ENCODE measurements at regions not wholly inside any gene's neighbourhood (a gene's known extent, or its start where the extent isn't known, plus 50 kb on each side); places are given as distances from the start of the nearest gene placed in this dataset.
"Not testable (repeated sequence)": the region's sequence is repeated elsewhere in the genome, so short reads cannot be mapped to it uniquely, and the experiment has no call there.

DNA sequence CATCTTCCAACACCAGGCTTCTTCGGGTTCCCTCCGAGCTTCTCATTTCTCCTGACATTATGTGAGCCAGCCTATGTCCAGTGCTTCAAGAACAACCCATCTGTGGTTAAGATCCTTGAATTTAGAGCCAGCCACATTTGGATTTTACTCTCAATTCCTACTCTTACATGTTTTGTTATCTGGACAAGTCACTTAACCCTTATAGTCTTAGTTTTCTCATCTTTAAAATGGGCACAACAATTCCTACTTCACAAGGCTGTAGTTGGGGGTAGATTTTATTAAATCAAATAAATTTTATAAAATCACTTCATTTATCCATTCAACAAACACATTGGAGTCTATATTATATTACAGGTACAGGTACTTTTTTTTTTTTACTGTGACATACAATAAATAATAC is 105.5 kb upstream of the SLC38A2 start:
- intact Hi-C loops (cut with micrococcal nuclease), result no loop called here
- ChIA-PET CTCF (no interaction called here), POLR2A (ENCODE audit: unreplicated experiment) (no interaction called here)
- no peak for ATAC-seq
- H3K9me3 ChIP-seq (ENCODE audit: low read length), result no peaks in the 10 kb centered on the region
- H2AFZ ChIP-seq (ENCODE audit: low read length), result no peak overlapping the region
- no TSS peak for BruUV-seq (replicated peaks)
- H3K27ac ChIP-seq (ENCODE audit: low read length), result no peak overlapping the region
- no peaks in the 10 kb centered on the region for H3K9me2 ChIP-seq (replicated peaks; ENCODE audit: low read length)
- H3K36me3 ChIP-seq (ENCODE audit: low read depth, low read length), result no peaks in the 10 kb centered on the region
- H3K4me3 ChIP-seq (ENCODE audit: low read length), result no peak overlapping the region
- no peak for TF ChIP-seq CTCF (conservative IDR thresholded peaks at IDR 0.05; ENCODE audit: low read depth, low read length)
- TF ChIP-seq EZH2 (IDR thresholded peaks at IDR 0.05; ENCODE audit: low read length, unreplicated experiment), result no peak
- no peak for TF ChIP-seq EZH2phosphoT487 (IDR thresholded peaks at IDR 0.05; ENCODE audit: borderline replicate concordance, low read length)
- H3K9ac ChIP-seq (ENCODE audit: low read length), result no peak overlapping the region
- peaks cover 9% of the 10 kb centered on the region for H3F3A ChIP-seq (ENCODE audit: low read length, unreplicated experiment)
- H3K27me3 ChIP-seq (ENCODE audit: low read length), result no peaks in the 10 kb centered on the region
- DNase-seq, result no peak
- no peak overlapping the region for H3K4me2 ChIP-seq (ENCODE audit: low read length)
- peaks cover 28% of the 10 kb centered on the region for H3K4me1 ChIP-seq (ENCODE audit: insufficient read depth, low read length)
- H4K20me1 ChIP-seq (ENCODE audit: low read length), result no peaks in the 10 kb centered on the region
- H3K79me2 ChIP-seq (ENCODE audit: low read length), result no peaks in the 10 kb centered on the region

DNA sequence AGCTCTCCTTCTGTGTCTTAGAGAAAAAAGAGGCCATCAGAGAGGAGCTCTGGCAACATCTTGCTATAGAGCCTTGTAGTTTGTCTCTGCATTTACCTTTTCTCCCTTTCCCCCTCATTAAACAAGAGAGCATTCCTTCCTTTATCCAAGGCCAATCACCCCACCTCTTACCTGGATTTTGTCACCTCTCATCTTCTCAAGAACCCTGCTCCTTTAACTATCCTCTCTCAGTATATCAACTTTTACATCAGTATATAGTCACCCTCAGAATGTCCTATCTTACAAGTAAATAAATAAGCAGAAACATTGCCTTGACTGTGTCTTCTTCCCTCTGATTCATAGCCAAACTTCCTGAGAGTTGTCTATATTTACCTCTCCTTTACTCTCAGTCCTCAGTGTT is 105.0 kb upstream of the SLC38A2 start:
- Histone ChIP-seq H3K4me1 (ENCODE audit: insufficient read depth, low read length) (peaks cover 34% of the 10 kb centered on the region), H3K9me3 (ENCODE audit: low read length) (no peaks in the 10 kb centered on the region), H3F3A (ENCODE audit: low read length, unreplicated experiment) (peaks cover 12% of the 10 kb centered on the region), H4K20me1 (ENCODE audit: low read length) (no peaks in the 10 kb centered on the region), H3K4me2 (ENCODE audit: low read length) (no peak overlapping the region), H2AFZ (ENCODE audit: low read length) (no peak overlapping the region), H3K9me2 (replicated peaks; ENCODE audit: low read length) (no peaks in the 10 kb centered on the region), H3K4me3 (ENCODE audit: low read length) (no peak overlapping the region), H3K27me3 (ENCODE audit: low read length) (no peaks in the 10 kb centered on the region), H3K27ac (ENCODE audit: low read length) (no peak overlapping the region), H3K9ac (ENCODE audit: low read length) (no peak overlapping the region), H3K79me2 (ENCODE audit: low read length) (no peaks in the 10 kb centered on the region), H3K36me3 (ENCODE audit: low read depth, low read length) (no peaks in the 10 kb centered on the region)
- ChIA-PET POLR2A (ENCODE audit: unreplicated experiment) (no interaction called here), CTCF (interaction anchor here (0.7 kb wide), 1 partner anchor 334 kb away, joined by 4 read pairs; no protein-coding TSS in a partner anchor)
- intact Hi-C loops (cut with micrococcal nuclease), result no loop called here
- DNase-seq, result no peak
- no TSS peak for BruUV-seq (replicated peaks)
- ATAC-seq, result no peak
- TF ChIP-seq CTCF (conservative IDR thresholded peaks at IDR 0.05; ENCODE audit: low read depth, low read length) (no peak), EZH2 (IDR thresholded peaks at IDR 0.05; ENCODE audit: low read length, unreplicated experiment) (no peak), EZH2phosphoT487 (IDR thresholded peaks at IDR 0.05; ENCODE audit: borderline replicate concordance, low read length) (no peak)

DNA sequence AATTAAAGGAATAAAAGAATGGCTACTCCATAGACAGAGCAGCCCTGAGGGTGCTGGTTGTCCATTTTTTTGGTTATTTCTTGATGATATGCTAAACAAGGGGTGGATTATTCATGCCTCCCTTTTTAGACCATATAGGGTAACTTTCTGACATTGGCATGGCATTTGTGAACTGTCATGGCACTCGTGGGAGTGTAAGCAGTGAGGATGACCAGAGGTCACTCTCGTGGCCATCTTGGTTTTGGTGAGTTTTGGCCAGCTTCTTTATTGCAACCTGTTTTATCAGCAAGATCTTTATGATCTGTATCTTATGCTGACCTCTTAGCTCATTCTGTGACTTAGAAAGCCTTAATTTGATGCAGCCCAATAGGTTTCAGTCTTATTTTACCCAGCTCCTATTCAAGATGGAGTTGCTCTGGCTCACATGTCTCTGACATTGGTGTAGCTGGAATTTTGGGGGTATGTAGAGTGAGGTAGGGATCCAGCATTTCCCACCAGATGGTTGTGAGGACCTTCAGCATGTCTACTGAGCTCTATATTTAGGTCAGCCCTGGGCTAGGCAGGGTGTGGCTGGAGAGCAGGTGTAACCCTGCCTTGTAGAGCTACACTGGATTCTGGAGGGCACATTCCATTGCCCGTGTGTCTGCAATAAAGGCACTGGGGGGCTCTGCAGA is 103.5 kb upstream of the SLC38A2 start:
- TF ChIP-seq CTCF (conservative IDR thresholded peaks at IDR 0.05; ENCODE audit: low read depth, low read length), result no peak
- TF ChIP-seq EZH2phosphoT487 (IDR thresholded peaks at IDR 0.05; ENCODE audit: borderline replicate concordance, low read length), result no peak
- H3K27ac ChIP-seq (ENCODE audit: low read length), result no peak overlapping the region
- no peaks in the 10 kb centered on the region for H3K27me3 ChIP-seq (ENCODE audit: low read length)
- intact Hi-C loops (cut with micrococcal nuclease), result no loop called here
- no peaks in the 10 kb centered on the region for H3K79me2 ChIP-seq (ENCODE audit: low read length)
- ChIA-PET POLR2A (ENCODE audit: unreplicated experiment) (no interaction called here), CTCF (no interaction called here)
- no peak for DNase-seq
- H4K20me1 ChIP-seq (ENCODE audit: low read length), result no peaks in the 10 kb centered on the region
- no peak for ATAC-seq
- no TSS peak for BruUV-seq (replicated peaks)
- no peak overlapping the region for H3K4me3 ChIP-seq (ENCODE audit: low read length)
- peaks cover 48% of the 10 kb centered on the region for H3K4me1 ChIP-seq (ENCODE audit: insufficient read depth, low read length)
- H3K9me2 ChIP-seq (replicated peaks; ENCODE audit: low read length), result no peaks in the 10 kb centered on the region
- H3K36me3 ChIP-seq (ENCODE audit: low read depth, low read length), result no peaks in the 10 kb centered on the region
- no peak overlapping the region for H3K9ac ChIP-seq (ENCODE audit: low read length)
- no peak overlapping the region for H2AFZ ChIP-seq (ENCODE audit: low read length)
- no peaks in the 10 kb centered on the region for H3K9me3 ChIP-seq (ENCODE audit: low read length)
- H3F3A ChIP-seq (ENCODE audit: low read length, unreplicated experiment), result peaks cover 12% of the 10 kb centered on the region
- no peak overlapping the region for H3K4me2 ChIP-seq (ENCODE audit: low read length)

DNA sequence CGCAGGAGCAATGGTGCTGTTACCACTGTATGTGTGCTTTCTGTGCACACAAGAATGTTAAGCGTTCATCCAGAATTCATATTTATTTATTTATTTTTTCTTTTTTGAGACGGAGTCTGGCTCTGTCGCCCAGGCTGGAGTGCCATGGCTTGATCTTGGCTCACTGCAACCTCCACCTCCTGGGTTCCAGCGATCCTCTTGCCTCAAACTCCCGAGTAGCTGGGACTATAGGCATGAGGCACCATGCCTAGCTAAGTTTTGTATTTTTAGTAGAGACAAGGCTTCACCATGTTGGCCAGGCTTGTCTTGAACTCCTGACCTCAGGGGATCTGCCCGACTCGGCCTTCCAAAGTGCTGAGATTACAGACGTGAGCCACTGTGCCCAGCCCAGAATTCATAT is 101.8 kb upstream of the SLC38A2 start:
- intact Hi-C loops (cut with micrococcal nuclease), result loop anchor here (5.0 kb wide), 1 partner anchor 83 kb away; no protein-coding TSS in a partner anchor
- peaks cover 59% of the 10 kb centered on the region for H3K4me1 ChIP-seq (ENCODE audit: insufficient read depth, low read length)

More for the DNA sequence above, 101.8 kb upstream of the SLC38A2 start:
- not testable (repeated sequence) for H4K20me1 ChIP-seq (ENCODE audit: low read length); H2AFZ ChIP-seq (ENCODE audit: low read length); H3K9me2 ChIP-seq (replicated peaks; ENCODE audit: low read length); BruUV-seq (replicated peaks); H3K79me2 ChIP-seq (ENCODE audit: low read length); H3K36me3 ChIP-seq (ENCODE audit: low read depth, low read length); H3K4me3 ChIP-seq (ENCODE audit: low read length); H3K9me3 ChIP-seq (ENCODE audit: low read length); H3K9ac ChIP-seq (ENCODE audit: low read length); ATAC-seq; H3K27me3 ChIP-seq (ENCODE audit: low read length); DNase-seq
- Histone ChIP-seq H3F3A (ENCODE audit: low read length, unreplicated experiment) (peaks cover 12% of the 10 kb centered on the region), H3K4me2 (ENCODE audit: low read length) (peak overlapping the region; percentile 81; the same call in 1 of the 2 replicates), H3K27ac (ENCODE audit: low read length) (peak overlapping the region; percentile 83)
- ChIA-PET POLR2A (ENCODE audit: unreplicated experiment) (interaction anchor here (0.6 kb wide), 1 partner anchor 1081 kb away, joined by 3 read pairs; no protein-coding TSS in a partner anchor), CTCF (interaction anchor here (0.7 kb wide), 1 partner anchor 82 kb away, joined by 3 read pairs; no protein-coding TSS in a partner anchor)

Data from PC-3 (cell line).